PC-3 (cell line): ENCODE measurements at regions not wholly inside any gene's neighbourhood (a gene's known extent, or its start where the extent isn't known, plus 50 kb on each side); places are given as distances from the start of the nearest gene placed in this dataset.

ENCODE experiments used
- EZH2 ChIP-seq: fragments of 300-600 bp; sonication (generic); IDR thresholded peaks from one replicate; pipeline ENCODE4 v1.6.1; 2017; ENCODE audit warnings: antibody characterized with exemption, mild to moderate bottlenecking, low read length; ENCODE audit not compliant: unreplicated experiment
- TF ChIP-seq, protein P1 (sequence below): fragments of 300-600 bp; sonication (generic); conservative IDR thresholded peaks from 2 replicates; pipeline ENCODE4 v1.5.1; 2017; ENCODE audit warnings: antibody characterized with exemption, low read depth, mild to moderate bottlenecking, low read length

DNA sequence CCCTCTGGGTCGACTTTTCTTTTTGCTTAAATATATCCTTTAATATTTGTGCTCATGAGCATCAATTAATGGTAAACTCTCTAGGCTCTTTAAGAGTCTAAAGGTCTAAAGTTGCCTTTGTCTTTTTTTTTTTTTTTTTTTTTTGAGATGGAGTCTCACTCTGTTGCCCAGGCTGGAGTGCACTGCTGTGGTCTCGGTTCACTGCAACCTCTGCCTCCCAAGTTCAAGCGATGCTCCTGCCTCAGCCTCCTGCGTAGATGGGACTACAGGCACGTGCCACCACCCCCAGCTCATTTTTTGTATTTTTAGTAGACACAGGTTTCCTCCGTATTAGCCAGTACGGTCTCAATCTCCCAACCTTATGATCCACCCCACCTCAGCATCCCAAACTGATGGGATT is 122.0 kb upstream of the TMEM170B start:
- TF ChIP-seq, protein P1, sequence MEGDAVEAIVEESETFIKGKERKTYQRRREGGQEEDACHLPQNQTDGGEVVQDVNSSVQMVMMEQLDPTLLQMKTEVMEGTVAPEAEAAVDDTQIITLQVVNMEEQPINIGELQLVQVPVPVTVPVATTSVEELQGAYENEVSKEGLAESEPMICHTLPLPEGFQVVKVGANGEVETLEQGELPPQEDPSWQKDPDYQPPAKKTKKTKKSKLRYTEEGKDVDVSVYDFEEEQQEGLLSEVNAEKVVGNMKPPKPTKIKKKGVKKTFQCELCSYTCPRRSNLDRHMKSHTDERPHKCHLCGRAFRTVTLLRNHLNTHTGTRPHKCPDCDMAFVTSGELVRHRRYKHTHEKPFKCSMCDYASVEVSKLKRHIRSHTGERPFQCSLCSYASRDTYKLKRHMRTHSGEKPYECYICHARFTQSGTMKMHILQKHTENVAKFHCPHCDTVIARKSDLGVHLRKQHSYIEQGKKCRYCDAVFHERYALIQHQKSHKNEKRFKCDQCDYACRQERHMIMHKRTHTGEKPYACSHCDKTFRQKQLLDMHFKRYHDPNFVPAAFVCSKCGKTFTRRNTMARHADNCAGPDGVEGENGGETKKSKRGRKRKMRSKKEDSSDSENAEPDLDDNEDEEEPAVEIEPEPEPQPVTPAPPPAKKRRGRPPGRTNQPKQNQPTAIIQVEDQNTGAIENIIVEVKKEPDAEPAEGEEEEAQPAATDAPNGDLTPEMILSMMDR = no peak
- TF ChIP-seq EZH2 = no peak
